ENCODE measurements at regions not wholly inside any gene's neighbourhood (a gene's known extent, or its start where the extent isn't known, plus 50 kb on each side); places are given as distances from the start of the nearest gene placed in this dataset.
"Not testable (repeated sequence)": the region's sequence is repeated elsewhere in the genome, so short reads cannot be mapped to it uniquely, and the experiment has no call there.

GRCh38 chr2:8607606-8608005 lies 74.2 kb upstream of the ID2 start:
- DNase-seq, result no peak

- DNase-seq, result no peak
These were observed 73.4 kb upstream of the ID2 start for GRCh38 chr2:8608411-8608954.

GRCh38 chr2:8609357-8609811 lies 72.5 kb upstream of the ID2 start:
- no peak for DNase-seq

- not testable (repeated sequence) for DNase-seq
These were observed 71.1 kb upstream of the ID2 start for GRCh38 chr2:8610775-8611174.

GRCh38 chr2:8611246-8611645 lies 70.6 kb upstream of the ID2 start:
- DNase-seq, result no peak

GRCh38 chr2:8611700-8612099 lies 70.2 kb upstream of the ID2 start:
- DNase-seq, result no peak

GRCh38 chr2:8612734-8613179 lies 69.1 kb upstream of the ID2 start:
- no peak for DNase-seq

- DNase-seq, result not testable (repeated sequence)
These were observed 68.5 kb upstream of the ID2 start for GRCh38 chr2:8613207-8613999.

GRCh38 chr2:8614646-8615045 lies 67.2 kb upstream of the ID2 start:
- DNase-seq, result no peak

- DNase-seq, result no peak
These were observed 66.6 kb upstream of the ID2 start for GRCh38 chr2:8615252-8615575.

GRCh38 chr2:8615576-8616281 lies 66.1 kb upstream of the ID2 start:
- DNase-seq, result no peak

GRCh38 chr2:8617048-8617447 lies 64.8 kb upstream of the ID2 start:
- DNase-seq, result no peak

GRCh38 chr2:8617590-8617989 lies 64.3 kb upstream of the ID2 start:
- DNase-seq, result no peak

GRCh38 chr2:8619071-8619470 lies 62.8 kb upstream of the ID2 start:
- DNase-seq, result no peak

- no peak for DNase-seq
These were observed 61.1 kb upstream of the ID2 start for GRCh38 chr2:8620611-8621382.

- DNase-seq, result no peak
These were observed 59.5 kb upstream of the ID2 start for GRCh38 chr2:8622199-8622911.

- no peak for DNase-seq
These were observed 58.9 kb upstream of the ID2 start for GRCh38 chr2:8622924-8623465.

GRCh38 chr2:8623576-8623957 lies 58.3 kb upstream of the ID2 start:
- no peak for DNase-seq

- no peak for DNase-seq
These were observed 57.8 kb upstream of the ID2 start for GRCh38 chr2:8623958-8624591.

- DNase-seq, result no peak
These were observed 56.9 kb upstream of the ID2 start for GRCh38 chr2:8624855-8625398.

Measured in NCI-H1092 (cell line).